HG03571 (cell line): ENCODE measurements at regions not wholly inside any gene's neighbourhood (a gene's known extent, or its start where the extent isn't known, plus 50 kb on each side); places are given as distances from the start of the nearest gene placed in this dataset.
"Not testable (repeated sequence)": the region's sequence is repeated elsewhere in the genome, so short reads cannot be mapped to it uniquely, and the experiment has no call there.

Source experiments
- ATAC-seq: cut with Tn5 transposase; IDR thresholded peaks from one replicate; pipeline ENCODE4 v1.9.1; 2021; ENCODE audit not compliant: unreplicated experiment

DNA sequence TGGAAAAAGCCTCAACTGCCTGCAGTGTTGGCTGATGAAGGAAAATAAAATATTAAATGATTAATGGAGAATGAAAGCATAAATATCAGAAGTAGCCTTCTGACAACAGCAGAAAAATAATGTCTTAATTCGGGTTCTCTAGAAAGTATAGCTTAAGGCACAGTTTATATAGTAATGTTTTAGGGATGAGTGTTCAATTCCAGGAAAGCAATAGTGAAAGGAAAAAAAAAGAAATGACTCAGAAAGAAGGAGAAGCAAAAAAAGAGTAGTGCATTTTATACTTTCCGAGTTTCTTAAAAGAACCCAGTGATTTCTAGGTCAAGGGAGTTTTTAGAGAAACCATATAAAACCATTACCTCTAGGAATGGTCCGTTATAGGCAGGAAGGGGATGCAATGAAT lies 137.3 kb downstream of the HTR1B start:
- no peak for ATAC-seq

DNA sequence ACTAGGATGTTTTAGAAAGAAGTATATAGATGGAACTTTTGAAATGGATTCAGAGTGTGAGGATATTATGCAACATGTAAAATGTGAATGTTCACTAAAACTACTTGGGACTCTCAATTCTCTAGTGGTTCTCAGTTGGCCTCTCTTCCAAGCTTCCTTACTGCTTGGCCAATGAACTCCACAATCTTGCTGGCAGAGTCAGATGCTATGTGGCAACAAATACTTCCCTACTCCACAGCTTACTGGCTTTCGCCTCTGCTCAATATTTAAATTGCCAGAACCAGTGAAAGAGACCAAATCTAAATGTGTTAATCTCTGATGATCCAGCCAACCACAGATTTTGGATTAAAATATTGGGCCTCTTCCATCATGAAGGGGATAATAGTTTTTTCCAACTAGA lies 138.4 kb downstream of the HTR1B start:
- ATAC-seq, result no peak

DNA sequence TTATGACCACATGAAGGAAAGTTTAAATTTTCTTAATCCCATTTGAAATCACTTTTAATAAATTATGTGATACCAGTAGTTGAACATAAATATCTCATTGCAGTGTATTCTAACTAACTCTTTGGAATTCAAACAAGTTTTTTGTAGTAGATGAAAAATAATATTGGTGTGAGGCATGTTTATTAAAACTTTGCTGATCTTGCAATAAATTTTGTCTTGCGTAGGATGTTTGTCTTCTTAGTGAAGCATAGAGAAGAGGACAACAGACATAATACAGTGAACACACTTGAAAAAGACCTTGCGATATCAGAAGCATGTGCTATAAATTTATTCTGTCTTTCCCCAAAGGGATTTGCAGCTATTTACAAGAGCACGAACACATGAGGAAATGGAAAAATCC lies 140.7 kb downstream of the HTR1B start:
- ATAC-seq, result no peak

DNA sequence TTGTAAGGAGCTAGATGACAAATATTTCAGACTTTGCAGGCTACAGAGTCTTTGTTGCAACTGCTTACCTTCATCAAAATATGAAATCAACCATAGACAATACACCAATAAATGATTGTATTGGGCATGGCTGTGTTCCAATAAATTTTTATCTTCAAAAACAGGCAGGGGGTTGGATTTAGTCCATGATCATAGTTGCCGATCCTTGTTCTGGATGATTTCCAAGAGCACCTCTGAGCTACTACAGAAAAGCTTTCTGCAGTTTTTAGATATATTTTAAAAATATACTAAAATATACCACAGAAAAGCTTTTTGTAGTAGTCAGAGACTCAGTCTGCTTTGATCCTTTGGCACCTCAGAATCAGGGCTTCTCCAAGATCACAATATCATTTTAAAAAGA lies 145.0 kb downstream of the HTR1B start:
- no peak for ATAC-seq

DNA sequence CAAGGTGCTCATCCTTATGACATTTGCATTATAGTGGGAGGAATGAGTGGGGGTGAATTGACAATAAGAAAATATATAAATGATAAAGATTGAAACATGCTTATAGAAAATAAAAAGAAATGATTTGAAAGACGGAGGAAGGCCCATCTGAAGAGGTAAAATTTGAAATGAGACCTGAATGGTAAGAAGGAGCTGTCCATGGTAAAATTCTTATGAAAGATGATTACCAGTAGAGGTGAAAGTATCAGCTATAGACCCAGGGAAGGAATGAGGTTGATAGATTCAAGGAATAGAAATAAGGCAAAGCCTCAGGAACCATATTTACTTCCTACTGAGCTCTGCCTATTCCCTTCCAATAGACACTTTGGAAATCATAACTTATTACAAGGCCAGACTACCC lies 149.7 kb downstream of the HTR1B start:
- ATAC-seq, result no peak

DNA sequence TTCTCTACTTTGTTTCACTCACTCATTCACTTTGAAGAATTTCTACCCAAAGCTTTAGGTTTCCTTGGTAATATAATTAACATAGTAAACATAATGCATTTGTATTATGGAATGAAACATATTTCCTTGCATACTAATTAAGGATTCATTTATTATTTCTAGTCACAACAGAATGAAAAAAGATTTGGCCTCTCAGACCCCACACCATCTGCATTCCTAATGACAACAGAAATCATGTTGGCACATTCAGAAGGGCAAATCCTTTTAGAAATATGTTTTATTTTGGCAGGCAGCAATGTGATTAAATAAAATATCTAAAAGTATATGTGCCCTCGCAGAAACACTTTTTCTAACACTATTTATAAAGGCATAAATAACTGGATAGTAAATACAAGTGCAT lies 163.4 kb downstream of the HTR1B start:
- ATAC-seq, result no peak

DNA sequence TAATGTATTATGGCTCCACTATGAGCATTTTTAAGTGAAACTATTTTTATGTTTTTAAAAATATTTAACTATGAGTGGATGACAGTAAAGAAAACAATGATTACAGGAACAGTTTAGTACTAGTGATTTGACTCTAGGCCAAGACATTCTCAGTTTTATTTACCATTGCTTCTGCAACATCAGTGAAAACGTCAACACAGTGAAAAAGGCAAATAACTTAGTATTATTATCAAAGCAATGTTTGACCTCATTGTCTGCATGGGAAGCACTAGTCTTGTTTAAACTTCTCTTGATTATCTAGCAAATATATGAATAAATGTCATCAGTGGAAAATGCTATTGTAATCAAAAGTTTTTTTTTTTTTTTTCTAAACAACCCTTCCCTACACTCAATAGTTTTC lies 165.0 kb downstream of the HTR1B start:
- no peak for ATAC-seq

DNA sequence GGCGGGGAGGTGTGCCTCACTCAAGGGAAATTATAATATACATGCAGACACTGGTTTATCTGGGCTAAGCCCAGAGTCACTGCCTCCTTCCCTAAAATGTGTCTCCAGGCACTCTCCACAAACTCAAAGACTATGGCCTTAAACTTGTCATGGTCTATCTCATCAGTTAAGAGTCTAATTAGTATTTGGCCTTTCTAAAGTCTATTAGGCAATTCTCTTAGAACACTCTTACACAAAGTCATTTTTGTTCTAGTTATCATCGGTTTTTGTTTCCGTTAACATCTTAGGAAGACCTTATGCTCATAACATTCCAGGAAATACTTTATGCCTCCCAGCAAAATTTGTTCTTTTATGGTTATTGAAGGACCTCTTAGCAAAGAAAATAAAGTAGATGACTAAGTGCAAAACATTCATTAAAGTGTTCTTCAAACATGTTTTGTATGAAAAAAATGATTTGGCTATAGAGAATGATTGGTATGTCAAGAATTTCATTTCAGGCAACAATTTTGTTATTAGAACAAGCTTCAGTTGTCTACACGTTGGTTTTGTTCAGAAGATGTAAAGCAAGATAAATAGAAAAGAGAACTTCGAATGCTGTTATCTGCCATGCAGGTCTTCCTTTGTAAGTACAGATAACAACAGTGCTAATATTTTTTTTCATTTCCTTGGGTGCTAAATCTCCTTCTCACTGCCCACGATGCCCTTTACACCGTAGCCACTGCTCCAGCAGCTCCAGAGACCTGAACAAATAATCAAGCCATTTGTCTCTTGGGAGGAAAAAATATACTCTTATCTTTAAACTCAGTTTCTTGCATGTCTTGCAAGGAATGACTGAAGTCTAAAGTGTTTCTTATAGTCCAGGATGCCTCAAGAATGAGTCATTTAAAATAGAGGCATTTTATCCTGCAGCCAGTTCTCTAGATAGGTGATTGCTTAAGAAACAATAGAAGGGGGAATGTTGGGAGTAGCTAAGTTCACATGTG lies 170.4 kb downstream of the HTR1B start:
- ATAC-seq, result no peak

DNA sequence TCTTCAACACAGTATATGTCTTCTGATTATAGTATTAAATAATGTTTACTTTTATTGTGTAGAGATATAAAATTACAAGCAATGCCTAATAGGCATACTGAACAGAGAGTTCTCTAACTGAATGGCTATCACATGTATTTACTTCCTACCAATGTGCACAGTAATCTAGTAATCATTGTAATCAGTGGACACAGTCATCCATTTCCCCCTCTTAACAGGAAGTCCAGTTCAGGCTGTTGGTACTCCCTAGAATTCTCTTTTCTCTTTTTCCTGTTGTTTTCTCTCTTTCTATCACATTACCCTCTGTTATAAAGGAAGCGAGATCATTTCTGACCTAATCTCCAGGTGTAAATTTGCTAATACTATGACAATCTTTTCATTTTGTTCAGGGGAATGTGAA lies 172.5 kb downstream of the HTR1B start:
- ATAC-seq, result no peak

DNA sequence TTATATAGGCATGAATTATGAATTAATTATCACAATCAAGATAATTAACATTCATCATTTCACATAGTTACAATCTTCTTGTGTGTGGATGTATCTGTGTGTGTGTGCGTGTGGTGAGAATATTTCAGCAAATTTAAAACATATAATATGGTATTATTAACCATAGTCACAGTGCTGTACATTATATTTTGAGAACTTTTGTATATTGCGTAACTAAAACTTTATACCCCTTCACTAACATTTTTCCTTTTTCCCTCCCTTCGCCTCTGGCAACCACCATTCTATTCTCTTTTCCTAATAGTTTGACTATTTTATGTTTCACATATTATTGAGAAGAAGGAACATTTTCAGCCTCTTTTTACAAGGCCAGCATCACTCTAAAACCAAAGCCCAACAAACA lies 176.8 kb downstream of the HTR1B start:
- no peak for ATAC-seq

DNA sequence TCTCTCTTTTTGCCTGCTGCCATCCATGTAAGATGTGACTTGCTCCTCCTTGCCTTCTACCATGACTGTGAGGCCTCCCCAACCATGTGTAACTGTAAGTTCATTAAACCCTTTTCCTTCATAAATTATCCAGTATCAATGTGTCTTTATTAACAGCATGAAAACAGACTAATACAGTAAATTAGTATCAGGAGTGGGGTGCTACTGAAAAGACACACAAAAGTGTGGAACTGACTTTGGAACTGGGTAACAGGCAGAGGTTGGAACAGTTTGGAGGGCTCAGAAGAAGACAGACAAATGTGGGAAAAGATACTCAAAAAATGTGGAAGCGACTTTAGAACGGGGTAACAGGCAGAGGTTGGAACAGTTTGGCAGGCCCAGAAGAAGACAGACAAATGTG lies 189.4 kb downstream of the HTR1B start:
- no peak for ATAC-seq

DNA sequence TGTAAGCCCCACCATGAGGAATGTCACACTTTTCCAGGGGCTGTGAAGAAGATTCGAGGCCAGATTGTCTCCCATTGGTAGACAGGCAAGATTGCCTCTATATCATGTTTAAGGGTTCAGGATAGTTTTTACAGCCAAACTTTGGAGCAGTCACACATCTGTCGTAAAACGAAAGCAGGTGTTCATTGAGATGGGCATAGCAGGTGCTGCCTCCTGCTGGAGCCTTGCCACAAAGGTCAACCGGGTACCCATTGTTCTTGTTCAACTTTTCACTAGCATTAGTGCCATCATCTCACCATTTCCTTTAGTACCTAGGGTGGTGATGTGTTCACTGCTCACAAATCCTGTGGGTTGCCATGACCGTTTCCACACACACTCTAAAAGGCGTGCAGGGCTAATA lies 198.3 kb downstream of the HTR1B start:
- ATAC-seq, result no peak

DNA sequence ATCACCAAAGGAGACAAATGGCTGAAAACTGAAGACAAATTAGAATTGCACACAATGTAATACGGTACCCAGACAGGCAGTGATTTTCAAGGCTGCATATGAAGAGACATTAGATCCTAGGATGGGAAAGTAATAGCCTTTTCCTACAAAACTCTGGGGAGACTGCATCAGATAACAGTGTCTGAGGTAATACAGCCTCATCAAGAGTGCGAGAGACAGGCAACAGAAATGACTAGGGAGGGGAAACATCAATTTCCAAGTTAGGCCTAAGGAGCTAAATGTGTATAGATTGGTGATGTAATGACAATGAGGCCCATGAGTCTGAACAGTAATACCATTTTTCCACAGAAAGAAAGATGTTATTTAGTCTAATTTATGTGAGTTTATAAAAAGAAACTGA lies 200.3 kb downstream of the HTR1B start:
- ATAC-seq, result no peak

DNA sequence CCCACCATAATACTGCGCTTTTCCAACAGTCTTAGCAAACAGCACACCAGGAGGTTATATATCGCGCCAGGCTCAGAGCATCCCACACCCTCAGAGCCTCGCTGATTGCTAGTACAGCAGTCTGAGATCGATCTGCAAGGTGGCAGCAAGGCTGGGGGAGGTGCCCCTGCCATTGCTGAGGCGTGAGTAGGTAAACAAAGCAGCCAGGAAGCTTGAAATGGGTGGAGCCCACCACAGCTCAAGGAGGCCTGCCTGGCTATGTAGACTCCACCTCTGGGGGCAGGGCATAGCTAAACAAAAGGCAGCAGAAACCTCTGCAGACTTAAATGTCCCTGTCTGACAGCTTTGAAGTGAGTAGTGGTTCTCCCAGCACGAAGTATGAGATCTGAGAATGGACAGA lies 211.5 kb downstream of the HTR1B start:
- ATAC-seq, result not testable (repeated sequence)

DNA sequence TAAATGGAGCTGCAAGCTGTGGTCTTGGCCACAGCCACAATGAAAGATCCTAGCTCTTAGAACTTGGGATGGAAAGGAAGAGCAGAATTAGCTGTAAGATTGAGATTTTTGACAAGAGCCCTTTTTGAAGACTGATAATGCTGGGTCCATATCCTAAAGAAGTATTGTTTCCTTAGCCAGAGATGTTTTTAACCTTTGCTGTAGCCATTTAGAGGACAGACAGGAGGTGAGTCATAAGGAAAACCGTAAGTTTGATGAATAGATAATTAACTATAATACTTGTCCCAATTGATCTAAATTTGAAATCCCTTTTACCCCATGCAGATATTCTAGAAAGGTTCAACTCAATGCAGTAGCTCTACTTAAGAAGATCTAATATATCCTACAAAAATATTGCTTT lies 213.7 kb downstream of the HTR1B start:
- no peak for ATAC-seq

DNA sequence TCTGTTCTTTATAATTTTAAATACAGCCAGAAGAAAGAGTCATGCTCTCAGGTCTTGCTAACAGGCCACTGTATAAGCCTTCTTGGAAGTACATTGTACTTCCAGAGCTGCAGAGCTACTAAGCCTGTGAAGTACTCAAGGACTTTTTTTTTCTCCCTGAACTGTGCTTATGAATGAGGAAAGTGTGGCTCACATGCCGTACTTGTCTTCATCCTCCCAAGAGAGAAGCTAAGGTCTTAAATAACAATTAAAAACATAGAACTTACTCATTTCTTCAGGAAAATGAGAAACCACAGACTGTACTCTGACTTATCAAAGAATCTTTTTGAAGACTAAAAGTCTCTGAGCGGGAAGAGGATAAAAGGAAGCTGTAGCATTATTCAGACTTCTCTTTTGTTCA lies 218.3 kb downstream of the HTR1B start:
- no peak for ATAC-seq

DNA sequence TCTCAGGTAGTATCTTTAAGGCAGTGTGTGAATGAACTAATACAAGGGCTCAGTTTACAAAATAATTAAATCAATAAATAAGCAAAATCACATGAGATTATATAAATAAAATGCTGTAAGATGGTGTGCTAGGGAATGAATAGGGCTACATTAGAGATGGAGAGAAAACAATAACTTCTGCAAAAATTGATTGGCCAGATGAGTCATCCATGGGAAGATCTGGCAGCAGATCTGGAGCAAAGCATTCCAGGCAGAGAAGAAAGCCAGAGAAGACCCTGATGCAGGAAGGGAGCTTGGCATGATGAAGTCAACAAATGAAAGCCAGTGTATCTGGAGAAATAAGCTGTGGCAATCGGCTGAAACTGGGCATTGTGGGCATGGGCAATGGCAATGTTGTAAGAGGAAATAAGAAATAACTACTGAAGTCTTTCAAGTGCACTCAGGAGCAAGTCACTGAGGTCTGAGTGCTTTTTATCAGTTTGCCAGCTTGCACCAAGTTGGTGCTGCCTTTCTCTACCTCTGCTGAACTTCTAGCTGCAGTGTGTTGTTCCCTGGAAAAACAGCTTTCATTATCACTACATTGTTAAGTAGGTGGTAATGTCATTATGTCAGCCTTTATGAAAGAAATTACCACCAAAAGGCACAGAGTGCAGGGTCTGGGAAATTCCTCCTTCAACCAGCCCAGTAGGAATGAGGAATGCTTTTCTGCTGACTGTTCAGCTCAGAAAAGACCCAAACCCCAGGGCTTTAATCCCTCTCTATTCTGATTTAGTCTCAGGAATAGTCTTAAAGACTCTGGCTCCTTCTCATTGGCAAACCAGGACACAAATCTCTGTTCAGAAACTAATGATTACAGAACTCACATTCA lies 231.6 kb downstream of the HTR1B start:
- no peak for ATAC-seq

DNA sequence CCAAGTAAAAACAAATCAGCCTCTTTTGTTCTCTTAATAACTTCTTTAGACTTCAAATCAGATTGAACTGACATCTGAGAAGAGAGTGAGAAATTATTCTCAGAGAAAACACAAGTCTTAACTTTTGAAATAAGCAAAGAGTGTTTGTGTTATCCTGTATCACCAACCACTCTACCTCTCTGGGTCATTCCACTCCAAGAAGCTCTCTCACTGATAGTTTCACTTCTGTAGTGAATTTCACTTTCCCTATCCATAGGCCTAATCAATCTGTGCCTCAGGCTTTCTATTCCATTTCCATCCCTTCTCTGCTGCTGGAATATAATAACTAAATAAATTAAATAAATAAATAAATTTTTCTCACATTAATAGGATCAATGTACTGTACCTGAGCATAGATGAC lies 235.0 kb downstream of the HTR1B start:
- no peak for ATAC-seq

DNA sequence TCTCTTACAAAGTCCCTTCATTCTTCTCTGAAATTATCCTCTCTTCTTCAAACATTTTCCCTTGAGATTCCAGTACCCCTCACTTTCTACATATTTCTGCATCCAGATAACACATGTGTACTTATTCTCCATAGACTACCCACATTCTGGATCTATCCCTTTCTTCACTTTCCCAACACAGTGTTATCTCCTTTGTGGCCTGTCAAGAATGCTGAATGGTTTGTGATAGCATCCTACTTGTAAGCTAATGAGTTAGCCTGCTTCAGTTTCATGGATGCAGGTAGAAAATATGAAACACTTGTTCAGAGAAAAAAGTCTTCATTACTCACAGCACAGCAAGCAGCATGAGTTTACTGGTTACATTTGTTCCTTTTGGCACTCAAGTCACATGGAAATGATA lies 245.4 kb downstream of the HTR1B start:
- ATAC-seq, result no peak

DNA sequence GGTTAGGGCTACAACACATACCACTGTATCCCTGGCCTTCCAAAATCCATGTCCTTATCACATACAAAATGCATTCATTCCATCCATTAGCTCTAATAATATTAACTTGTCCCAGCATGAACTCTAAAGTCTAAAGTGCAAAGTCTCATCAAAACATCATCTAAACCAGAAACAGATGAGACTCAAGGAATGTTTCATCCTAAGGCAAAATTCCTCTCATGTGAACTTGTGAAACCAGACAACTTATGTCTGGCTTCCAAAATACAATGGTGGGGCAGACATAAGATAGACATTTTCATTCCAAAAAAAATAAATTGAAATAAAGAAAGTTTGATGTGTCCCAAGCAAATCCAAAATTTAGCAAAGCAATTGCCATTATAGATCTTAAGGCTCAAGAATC lies 257.4 kb downstream of the HTR1B start:
- no peak for ATAC-seq

DNA sequence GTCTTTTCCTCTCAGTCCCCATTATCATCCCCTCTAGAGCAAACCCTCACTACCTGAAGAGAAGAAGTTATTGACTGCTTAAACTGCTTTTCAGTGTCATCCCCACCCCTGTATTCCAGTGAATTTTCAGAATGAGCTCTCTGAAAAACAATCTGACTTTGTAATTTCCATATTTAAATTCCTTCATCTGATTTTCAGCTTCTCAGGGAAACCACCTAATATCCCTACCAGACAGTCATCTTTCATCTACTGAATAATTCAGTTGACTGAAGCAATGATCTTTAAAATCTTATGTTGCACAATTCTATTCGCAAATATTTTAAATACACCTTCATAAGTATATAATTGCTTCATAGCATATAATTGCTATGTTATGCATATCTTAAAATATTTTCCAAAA lies 258.7 kb downstream of the HTR1B start:
- ATAC-seq, result no peak

DNA sequence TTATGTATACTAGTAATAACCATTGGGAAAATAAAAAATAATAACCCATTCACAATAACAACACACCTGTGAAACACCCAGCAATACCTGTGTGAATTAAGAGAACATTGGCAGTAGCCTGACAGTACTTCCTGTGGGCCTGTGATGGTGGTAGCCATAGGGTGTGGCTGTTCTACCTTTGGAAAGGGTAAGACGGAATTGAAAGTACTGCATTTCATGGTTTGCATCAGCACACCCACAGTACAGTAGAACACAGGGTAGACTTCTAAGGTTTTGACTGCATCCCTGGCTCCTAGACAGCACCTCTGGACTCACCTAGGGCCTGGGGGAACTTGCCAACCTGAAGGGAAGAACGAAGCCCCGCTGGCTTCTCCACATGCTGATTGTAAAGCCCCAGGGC lies 279.8 kb downstream of the HTR1B start:
- no peak for ATAC-seq
